Neuronal stem cell (in vitro differentiated cells): ENCODE measurements at regions not wholly inside any gene's neighbourhood (a gene's known extent, or its start where the extent isn't known, plus 50 kb on each side); places are given as distances from the start of the nearest gene placed in this dataset.

Experiments used
- DNase-seq: peaks from one replicate; pipeline ENCODE4 v3.0.0-alpha.2; 2013; ENCODE audit warnings: low spot score
- H2AFZ ChIP-seq: one replicate; pipeline ENCODE4 v1.6.1; 2013; ENCODE audit warnings: mild to moderate bottlenecking, low read length, inconsistent platforms
- H2AK5ac ChIP-seq: 2 replicates; pipeline ENCODE4 v1.6.1; 2013; ENCODE audit warnings: low read depth, mild to moderate bottlenecking, inconsistent platforms, low read length, moderate library complexity, mixed read lengths
- H2BK120ac ChIP-seq: 2 replicates; pipeline ENCODE4 v1.6.1; 2013; ENCODE audit warnings: low read depth, mild to moderate bottlenecking, inconsistent platforms, low read length, moderate library complexity, mixed read lengths
- H2BK12ac ChIP-seq: one replicate; pipeline ENCODE4 v1.6.1; 2013; ENCODE audit warnings: low read length, inconsistent platforms
- H2BK15ac ChIP-seq: 2 replicates; pipeline ENCODE4 v1.6.1; 2013; ENCODE audit warnings: mild to moderate bottlenecking, low read length, inconsistent platforms, mixed read lengths
- H2BK5ac ChIP-seq: one replicate; pipeline ENCODE4 v1.6.1; 2013; ENCODE audit warnings: inconsistent platforms, mild to moderate bottlenecking, low read length, moderate library complexity
- H3K14ac ChIP-seq: one replicate; pipeline ENCODE4 v1.6.1; 2013; ENCODE audit warnings: low read length, inconsistent platforms
- H3K18ac ChIP-seq: 2 replicates; pipeline ENCODE4 v1.6.1; 2013; ENCODE audit warnings: low read length, inconsistent platforms
- H3K23ac ChIP-seq: 2 replicates; pipeline ENCODE4 v1.6.1; 2013; ENCODE audit warnings: low read depth, mild to moderate bottlenecking, mixed read lengths, low read length, inconsistent platforms; ENCODE audit not compliant: poor library complexity
- H3K27ac ChIP-seq: replicated peaks from 3 replicates; pipeline ENCODE4 v1.5.1; 2013; ENCODE audit warnings: low read length, inconsistent platforms
- H3K27me3 ChIP-seq, 3 experiments: 2 replicates each; pipeline ENCODE4 v1.6.1; 2013; ENCODE audit warnings: low read length in 3 of 3, mild to moderate bottlenecking in 2 of 3, inconsistent platforms in 1 of 3, low read depth in 1 of 3, mixed read lengths in 1 of 3, moderate library complexity in 1 of 3; ENCODE audit not compliant: control insufficient read depth in 3 of 3, insufficient read depth in 3 of 3
- H3K36me3 ChIP-seq, 2 donors: replicated peaks in 1 of 2; 2 replicates each; pipeline ENCODE4 v1.6.1; 2013; ENCODE audit warnings: low read length in 2 of 2; ENCODE audit not compliant: control insufficient read depth in 2 of 2, insufficient read depth in 2 of 2
- H3K4ac ChIP-seq: 2 replicates; pipeline ENCODE4 v1.6.1; 2013; ENCODE audit warnings: inconsistent platforms, mild to moderate bottlenecking, low read length, moderate library complexity
- H3K4me1 ChIP-seq, 2 donors: 1 replicate in 1 of 2; 2 replicates in 1 of 2; pipeline ENCODE4 v1.6.1; 2013; ENCODE audit warnings: low read length in 2 of 2, low read depth in 1 of 2; ENCODE audit not compliant: control insufficient read depth in 2 of 2, insufficient read depth in 1 of 2
- H3K4me2 ChIP-seq: one replicate; pipeline ENCODE4 v1.6.1; 2013; ENCODE audit warnings: mild to moderate bottlenecking, low read length, inconsistent platforms; ENCODE audit not compliant: insufficient read depth, poor library complexity, severe bottlenecking
- H3K4me3 ChIP-seq, 2 donors: 2 replicates each; pipeline ENCODE4 v1.5.1; 2013; ENCODE audit warnings: low read length in 2 of 2, mild to moderate bottlenecking in 2 of 2, inconsistent platforms in 1 of 2, moderate library complexity in 1 of 2
- H3K79me1 ChIP-seq: one replicate; pipeline ENCODE4 v1.6.1; 2013; ENCODE audit warnings: low read depth, mild to moderate bottlenecking, inconsistent platforms, low read length, moderate library complexity
- H3K9ac ChIP-seq: one replicate; pipeline ENCODE4 v1.6.1; 2013; ENCODE audit warnings: mild to moderate bottlenecking, low read depth, low read length, inconsistent platforms; ENCODE audit not compliant: poor library complexity
- H3K9me3 ChIP-seq, 2 donors: replicated peaks in 1 of 2; 2 replicates each; pipeline versions ENCODE3 to v1.6.1; 2013; ENCODE audit warnings: low read length in 2 of 2, mild to moderate bottlenecking in 2 of 2, inconsistent platforms in 1 of 2, low read depth in 1 of 2, mixed read lengths in 1 of 2, moderate library complexity in 1 of 2; ENCODE audit not compliant: control insufficient read depth in 2 of 2, insufficient read depth in 1 of 2
- H4K8ac ChIP-seq: one replicate; pipeline ENCODE4 v1.6.1; 2013; ENCODE audit warnings: low read depth, mild to moderate bottlenecking, inconsistent platforms, low read length, moderate library complexity
- H4K91ac ChIP-seq: one replicate; pipeline ENCODE4 v1.6.1; 2013; ENCODE audit warnings: low read length, low read depth, mild to moderate bottlenecking, inconsistent platforms; ENCODE audit not compliant: poor library complexity
- WGBS, 2 donors: extraction: QIAGEN DNeasy Blood & Tissue Kit; methylation state at CpG; one replicate each; pipeline ENCODE4 v1.1.7; 2013; ENCODE audit warnings: missing lambda C conversion rate in 2 of 2, mixed read lengths in 1 of 2; ENCODE audit not compliant: insufficient read length in 2 of 2, insufficient replicate concordance in 1 of 2; ENCODE audit errors: extremely low coverage in 2 of 2; 5-methylcytosine and 5-hydroxymethylcytosine counted together

DNA sequence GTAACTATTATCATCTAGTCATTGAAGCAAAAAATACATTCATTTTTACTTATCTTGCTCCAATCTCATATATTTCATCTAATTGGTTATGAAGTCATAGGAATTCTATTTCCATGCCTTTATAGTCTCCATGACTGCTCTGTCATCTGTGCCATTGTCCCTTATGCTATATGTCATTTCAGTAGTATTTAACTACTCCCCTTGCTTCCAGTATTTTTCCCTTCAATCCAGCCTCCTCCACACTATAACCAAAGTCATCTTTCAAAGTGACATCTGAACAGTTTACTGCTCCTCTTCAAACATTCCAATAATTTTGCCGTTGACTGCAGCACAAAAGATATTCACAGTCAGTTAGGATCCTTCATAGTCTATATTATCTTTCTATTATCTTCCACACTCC lies 216.6 kb upstream of the HS3ST5 start:
- Histone ChIP-seq H3K27ac (no peak overlapping the region), H3K4ac (no peak overlapping the region), H3K36me3 (no peaks in the 10 kb centered on the region), H2BK12ac (no peak overlapping the region), H3K23ac (no peak overlapping the region), H2BK5ac (no peak overlapping the region), H3K14ac (no peak overlapping the region), H3K9ac (no peak overlapping the region), H3K9me3 (peaks cover 0 to 1% of the 10 kb centered on the region in 2 donors), H2AFZ (no peak overlapping the region), H2BK15ac (no peak overlapping the region), H4K8ac (no peak overlapping the region), H3K4me2 (no peak overlapping the region), H3K18ac (no peak overlapping the region), H3K79me1 (no peaks in the 10 kb centered on the region), H3K27me3 (no peaks in the 10 kb centered on the region), H2AK5ac (no peak overlapping the region), H3K4me3 (no peak overlapping the region), H4K91ac (no peak overlapping the region), H2BK120ac (no peak overlapping the region), H3K4me1 (no peaks in the 10 kb centered on the region)
- no peak for DNase-seq
- no CpG with 5 or more reads among the region's 1 CpG for WGBS, 2 donors

DNA sequence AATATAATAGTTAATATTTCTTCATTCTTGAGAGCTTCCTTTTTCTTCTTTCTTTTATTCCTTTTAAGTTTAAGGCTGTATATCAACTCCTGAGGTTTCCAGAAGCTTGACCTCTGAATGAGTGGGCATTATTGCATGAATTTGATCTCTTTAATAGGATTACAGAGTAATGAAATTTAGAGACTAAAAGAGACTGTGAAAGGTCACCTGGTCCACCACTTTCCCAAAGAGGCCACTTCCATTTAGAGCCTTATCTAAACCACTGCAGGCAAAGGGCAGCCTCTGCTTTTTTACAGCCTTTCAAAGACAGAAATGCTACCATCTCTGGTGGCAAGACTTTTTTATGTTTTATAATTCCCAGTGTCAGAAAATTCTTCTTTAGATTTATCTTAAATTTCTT lies 215.3 kb upstream of the HS3ST5 start:
- Histone ChIP-seq H3K79me1 (no peaks in the 10 kb centered on the region), H3K9me3 (peaks cover 0 to 1% of the 10 kb centered on the region in 2 donors), H3K4me2 (no peak overlapping the region), H4K8ac (no peak overlapping the region), H3K14ac (no peak overlapping the region), H3K4me3 (no peak overlapping the region), H3K23ac (no peak overlapping the region), H3K27me3 (no peaks in the 10 kb centered on the region), H2BK5ac (no peak overlapping the region), H3K36me3 (no peaks in the 10 kb centered on the region), H3K27ac (no peak overlapping the region), H2BK15ac (no peak overlapping the region), H2BK12ac (no peak overlapping the region), H2BK120ac (no peak overlapping the region), H3K4ac (no peak overlapping the region), H3K9ac (no peak overlapping the region), H2AFZ (no peak overlapping the region), H3K18ac (no peak overlapping the region), H2AK5ac (no peak overlapping the region), H3K4me1 (no peaks in the 10 kb centered on the region), H4K91ac (no peak overlapping the region)
- DNase-seq = no peak

DNA sequence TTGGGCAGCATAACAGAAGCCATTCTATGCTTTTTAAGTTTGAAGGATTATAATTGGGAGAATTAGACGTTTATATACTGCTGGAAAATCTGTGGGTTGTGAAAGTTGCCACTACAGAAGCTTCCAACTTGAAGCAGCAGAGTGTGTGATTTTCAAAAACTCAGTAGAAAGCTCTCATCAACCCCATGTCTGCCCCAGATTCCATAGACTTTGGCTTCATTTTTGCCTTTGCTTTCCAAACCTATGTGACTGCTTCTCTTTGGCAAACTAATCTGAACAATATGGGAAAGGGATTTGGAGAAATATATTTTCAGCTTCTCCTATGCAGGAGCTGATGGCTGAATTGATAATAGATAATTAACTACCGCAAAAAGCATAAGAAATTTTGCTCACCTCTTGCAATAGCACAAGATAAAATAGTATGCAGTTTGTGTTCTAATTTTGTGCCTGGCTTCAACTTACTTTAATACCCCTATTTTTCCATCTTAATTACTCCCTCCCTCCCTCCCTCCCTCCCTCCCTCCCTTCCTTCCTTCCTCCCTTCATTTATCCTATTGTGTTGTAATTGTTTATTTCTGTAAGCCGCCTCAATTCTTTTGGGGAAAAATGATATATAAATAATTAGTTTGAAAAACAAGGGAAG lies 214.1 kb upstream of the HS3ST5 start:
- no peaks in the 10 kb centered on the region for H3K36me3 ChIP-seq
- DNase-seq = no peak
- no peak overlapping the region for H2BK15ac ChIP-seq
- no peak overlapping the region for H2AK5ac ChIP-seq
- no peak overlapping the region for H3K4me2 ChIP-seq
- H2AFZ ChIP-seq = no peak overlapping the region
- H3K79me1 ChIP-seq = no peaks in the 10 kb centered on the region
- no peak overlapping the region for H4K91ac ChIP-seq
- no peak overlapping the region for H3K14ac ChIP-seq
- no peak overlapping the region for H3K4me3 ChIP-seq
- no peaks in the 10 kb centered on the region for H3K27me3 ChIP-seq
- no peak overlapping the region for H2BK120ac ChIP-seq
- H4K8ac ChIP-seq = no peak overlapping the region
- no peak overlapping the region for H3K27ac ChIP-seq
- no peaks in the 10 kb centered on the region for H3K4me1 ChIP-seq
- no peak overlapping the region for H3K4ac ChIP-seq
- H3K18ac ChIP-seq = no peak overlapping the region
- no peak overlapping the region for H3K9ac ChIP-seq
- no peak overlapping the region for H2BK12ac ChIP-seq
- H2BK5ac ChIP-seq = no peak overlapping the region
- no peaks in the 10 kb centered on the region for H3K9me3 ChIP-seq
- H3K23ac ChIP-seq = no peak overlapping the region
- no CpG with 5 or more reads among the region's 3 CpGs for WGBS, 2 donors

DNA sequence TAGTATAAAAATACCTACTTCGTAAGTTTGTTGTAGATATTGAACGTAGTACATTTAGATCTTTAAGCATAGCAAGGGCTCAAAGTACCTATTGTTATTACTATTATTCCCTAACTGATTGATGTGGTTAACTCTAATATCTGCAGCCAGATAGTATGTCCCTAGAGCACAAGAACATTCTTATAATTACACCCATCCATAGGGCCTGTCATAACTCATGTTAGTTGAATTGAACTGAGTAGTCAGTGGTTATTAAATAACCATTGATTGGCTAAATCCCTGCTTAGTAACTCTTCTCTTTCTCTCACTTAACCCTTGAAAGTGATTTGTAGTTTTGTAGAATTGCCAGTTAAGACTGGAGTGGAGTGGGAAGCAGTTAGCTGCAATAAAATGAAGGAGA lies 207.5 kb upstream of the HS3ST5 start:
- WGBS, 2 donors = no CpG with 5 or more reads among the region's 2 CpGs
- DNase-seq = no peak

More for the DNA sequence above, 207.5 kb upstream of the HS3ST5 start:
- Histone ChIP-seq H3K79me1 (no peaks in the 10 kb centered on the region), H3K23ac (no peak overlapping the region), H3K27ac (no peak overlapping the region), H2BK12ac (no peak overlapping the region), H4K8ac (no peak overlapping the region), H3K4ac (no peak overlapping the region), H3K14ac (no peak overlapping the region), H3K4me2 (no peak overlapping the region), H3K27me3 (no peaks in the 10 kb centered on the region), H2BK15ac (no peak overlapping the region), H2AFZ (no peak overlapping the region), H2BK5ac (no peak overlapping the region), H3K18ac (no peak overlapping the region), H3K36me3 (no peaks in the 10 kb centered on the region), H2BK120ac (no peak overlapping the region), H2AK5ac (no peak overlapping the region), H3K9me3 (no peaks in the 10 kb centered on the region), H4K91ac (no peak overlapping the region), H3K4me3 (no peak overlapping the region), H3K9ac (no peak overlapping the region), H3K4me1 (no peaks in the 10 kb centered on the region)
